GM19240 (cell line): ENCODE measurements at regions not wholly inside any gene's neighbourhood (a gene's known extent, or its start where the extent isn't known, plus 50 kb on each side); places are given as distances from the start of the nearest gene placed in this dataset.

Experiments used
- DNase-seq: peaks from one replicate; pipeline ENCODE4 v3.0.0; 2011; ENCODE audit warnings: low spot score; ENCODE audit not compliant: insufficient read length

GRCh38 chr16:80303691-80304090 lies 237.1 kb upstream of the DYNLRB2 start:
- DNase-seq: no peak

DNA sequence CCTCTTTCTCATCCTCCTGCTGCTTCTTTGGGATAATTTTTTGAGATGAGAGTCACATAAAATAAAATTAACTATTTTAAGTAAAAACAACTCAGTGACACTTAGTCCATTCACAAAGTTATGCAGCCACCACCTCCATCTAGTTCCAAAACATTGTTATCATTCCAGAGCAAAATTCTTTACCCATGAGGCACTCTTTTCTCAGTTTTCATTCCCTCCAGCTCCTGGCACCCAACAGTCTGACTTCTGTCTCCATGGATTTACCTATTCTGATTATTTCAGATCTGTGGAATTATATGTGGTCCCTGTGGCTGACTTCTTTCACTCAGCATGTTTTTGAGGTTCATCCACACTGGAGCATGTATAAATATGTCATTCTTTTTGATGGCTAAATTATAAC lies 239.9 kb upstream of the DYNLRB2 start:
- DNase-seq: no peak

- no peak for DNase-seq
These were observed 240.3 kb upstream of the DYNLRB2 start for GRCh38 chr16:80300456-80300855.

- DNase-seq: no peak
These were observed 241.4 kb upstream of the DYNLRB2 start for GRCh38 chr16:80299416-80299815.

GRCh38 chr16:80298676-80299075 lies 242.1 kb upstream of the DYNLRB2 start:
- no peak for DNase-seq

- no peak for DNase-seq
These were observed 244.8 kb upstream of the DYNLRB2 start for GRCh38 chr16:80296034-80296433.

GRCh38 chr16:80294172-80294571 lies 246.6 kb upstream of the DYNLRB2 start:
- DNase-seq: no peak

DNA sequence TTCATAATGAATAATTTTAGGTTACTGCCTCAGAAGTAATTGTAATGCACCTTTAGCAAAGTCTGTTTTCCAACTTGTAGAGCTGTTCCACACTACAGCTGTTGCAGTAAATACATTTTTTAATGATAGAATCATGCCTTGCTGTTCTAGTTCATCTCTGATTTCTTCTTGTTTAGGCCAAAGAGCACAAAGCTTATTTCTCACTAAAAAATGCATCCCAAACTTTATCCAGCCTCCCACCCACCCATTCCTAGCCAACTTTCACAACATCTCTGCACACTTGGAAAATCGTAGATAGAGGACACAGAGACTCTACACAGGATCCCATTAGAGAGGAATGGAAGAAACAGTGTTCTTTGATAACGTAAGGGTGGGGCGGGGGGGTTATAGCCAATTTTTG lies 252.2 kb upstream of the DYNLRB2 start:
- DNase-seq: no peak

GRCh38 chr16:80287674-80288073 lies 253.1 kb upstream of the DYNLRB2 start:
- no peak for DNase-seq

GRCh38 chr16:80285104-80285503 lies 255.7 kb upstream of the DYNLRB2 start:
- DNase-seq: no peak

DNA sequence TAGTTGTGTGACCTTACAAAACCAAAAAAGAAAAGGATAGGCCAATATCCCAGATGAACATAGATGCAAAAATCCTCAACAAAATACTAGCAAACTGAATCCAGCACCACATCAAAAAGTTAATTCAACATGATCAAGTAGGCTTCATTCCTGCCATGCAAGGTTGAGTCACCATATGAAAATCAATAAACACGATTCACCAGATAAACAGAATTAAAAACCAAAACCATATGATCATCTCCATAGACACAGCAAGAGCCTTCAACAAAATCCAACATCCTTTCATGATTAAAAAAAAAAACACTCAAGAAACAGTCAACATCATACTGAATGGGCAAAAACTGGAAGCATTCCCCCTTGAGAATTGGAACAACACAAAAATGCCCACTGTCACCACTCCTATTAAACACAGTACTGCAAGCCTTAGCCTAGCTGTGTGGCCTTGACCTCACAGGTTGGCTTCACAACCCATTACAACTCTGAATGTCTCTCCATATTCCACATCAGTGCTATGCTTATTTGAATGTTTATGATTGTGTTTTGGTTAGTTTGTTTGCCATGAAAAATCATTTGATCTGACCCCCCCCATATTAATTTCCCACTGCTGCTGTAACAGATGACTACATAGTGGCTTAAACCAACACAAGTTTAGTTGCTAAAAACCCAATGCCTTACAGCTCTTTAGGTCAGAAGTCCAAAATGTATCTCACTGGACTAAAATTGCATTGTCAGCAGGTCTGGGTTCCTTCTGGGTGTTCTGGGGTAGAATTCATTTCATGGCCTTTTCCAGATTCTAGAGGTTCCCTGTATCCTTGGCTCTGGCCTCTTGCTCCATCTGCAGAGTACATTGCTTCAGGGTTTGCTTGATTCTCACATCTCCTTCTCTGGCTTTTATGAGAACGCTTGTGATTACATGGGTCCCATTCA lies 257.1 kb upstream of the DYNLRB2 start:
- DNase-seq: no peak

- DNase-seq: no peak
These were observed 260.2 kb upstream of the DYNLRB2 start for GRCh38 chr16:80280557-80280956.

GRCh38 chr16:80279656-80280055 lies 261.1 kb upstream of the DYNLRB2 start:
- DNase-seq: no peak

GRCh38 chr16:80277182-80277581 lies 263.6 kb upstream of the DYNLRB2 start:
- DNase-seq: no peak

DNA sequence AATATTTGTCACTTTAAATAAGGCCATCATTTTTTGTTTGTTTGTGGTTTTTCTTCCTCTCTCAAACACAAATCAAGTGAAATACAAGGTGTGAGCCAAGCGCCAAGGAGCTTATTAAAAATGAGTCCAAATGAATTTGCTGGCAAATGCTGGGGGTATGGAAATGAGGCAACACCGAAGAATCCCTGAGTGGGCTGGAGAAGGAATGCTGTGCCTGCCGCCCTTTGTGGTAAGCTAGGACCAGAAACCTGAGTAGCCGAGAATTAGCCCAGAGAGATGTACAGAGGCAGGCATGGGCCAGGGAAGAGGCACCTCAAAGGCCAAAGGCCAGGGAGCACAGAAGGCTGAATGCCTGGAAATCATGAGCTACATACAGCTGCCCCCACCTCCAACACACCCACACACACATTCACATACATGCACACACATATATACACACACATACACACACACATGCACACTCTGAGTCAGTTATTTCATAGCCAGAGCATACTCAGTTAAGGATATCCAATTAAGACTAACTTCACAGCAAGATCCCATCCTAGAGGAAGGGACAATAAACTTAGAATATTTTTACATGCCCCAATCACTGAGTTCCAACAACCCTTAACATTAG lies 266.1 kb upstream of the DYNLRB2 start:
- no peak for DNase-seq

DNA sequence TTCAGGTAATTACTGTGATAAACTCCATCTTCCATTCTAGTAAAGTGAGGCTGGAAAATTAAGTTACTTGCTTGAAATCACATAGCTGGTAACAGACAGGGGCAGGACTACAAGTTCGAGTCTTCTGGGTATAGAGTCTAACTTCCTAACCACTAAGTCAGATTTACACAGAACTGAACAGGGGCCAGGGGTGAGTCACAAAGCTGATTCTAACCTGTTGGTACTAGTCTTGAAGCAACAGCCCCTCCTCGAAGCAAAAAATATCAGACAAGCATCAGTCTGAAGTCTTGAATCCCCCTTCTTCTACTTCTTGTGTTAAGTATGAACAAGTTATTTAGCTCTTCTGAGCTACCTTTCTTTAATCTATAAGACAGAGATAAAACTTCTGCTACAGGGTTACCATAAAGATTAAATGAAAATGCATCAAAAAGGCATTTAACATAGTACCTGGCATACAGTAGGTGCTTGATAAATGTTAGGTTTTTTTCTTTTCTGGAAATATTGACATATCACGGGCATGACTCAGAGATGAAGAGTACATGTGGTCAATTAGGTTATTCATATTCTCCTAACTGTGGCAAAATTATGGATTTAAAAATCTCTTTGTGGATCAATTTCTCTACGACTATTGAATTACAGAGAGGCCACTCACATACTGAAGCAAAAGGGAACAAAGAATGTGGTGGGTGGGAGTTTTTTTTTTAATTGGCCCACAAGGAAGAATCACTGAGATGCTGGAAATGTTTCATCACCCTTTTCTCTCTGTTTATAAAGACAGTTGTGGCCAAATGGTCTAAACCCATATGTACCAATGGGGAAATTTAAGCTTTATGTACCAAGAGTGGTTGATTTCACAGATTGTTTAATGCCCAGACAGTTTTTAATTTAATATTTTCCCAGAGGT lies 266.9 kb upstream of the DYNLRB2 start:
- DNase-seq: no peak

DNA sequence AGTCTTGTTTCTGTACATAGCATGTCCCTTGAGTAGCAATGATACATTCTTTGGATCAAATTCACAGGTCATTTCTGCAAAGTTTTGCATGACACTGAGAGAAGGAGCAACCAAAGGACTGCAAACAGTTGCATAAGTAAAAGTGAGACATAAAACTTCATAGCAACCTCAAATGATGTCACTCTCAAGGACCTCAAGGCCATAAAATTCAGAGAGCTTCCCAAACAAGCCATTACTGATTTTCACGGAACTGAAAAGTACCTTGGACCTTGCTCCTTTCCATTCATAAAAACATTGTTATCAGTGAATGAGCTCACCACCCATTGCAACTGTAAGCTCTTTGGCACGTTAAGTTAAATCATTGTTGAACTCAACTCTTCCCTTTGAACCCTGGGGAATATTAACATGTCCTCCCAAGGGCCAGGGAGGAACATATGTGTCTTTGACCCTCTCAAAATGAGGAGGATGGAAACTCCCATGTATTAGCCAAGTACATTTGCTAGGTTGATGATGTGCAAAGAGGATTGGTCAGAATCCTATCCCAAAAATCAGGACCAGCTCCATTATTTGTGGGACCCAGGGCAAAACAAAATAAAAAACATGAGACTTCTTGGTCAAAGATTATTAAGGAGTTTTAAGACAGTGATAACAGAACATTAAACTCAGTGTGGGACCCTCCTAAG lies 275.0 kb upstream of the DYNLRB2 start:
- DNase-seq: no peak

DNA sequence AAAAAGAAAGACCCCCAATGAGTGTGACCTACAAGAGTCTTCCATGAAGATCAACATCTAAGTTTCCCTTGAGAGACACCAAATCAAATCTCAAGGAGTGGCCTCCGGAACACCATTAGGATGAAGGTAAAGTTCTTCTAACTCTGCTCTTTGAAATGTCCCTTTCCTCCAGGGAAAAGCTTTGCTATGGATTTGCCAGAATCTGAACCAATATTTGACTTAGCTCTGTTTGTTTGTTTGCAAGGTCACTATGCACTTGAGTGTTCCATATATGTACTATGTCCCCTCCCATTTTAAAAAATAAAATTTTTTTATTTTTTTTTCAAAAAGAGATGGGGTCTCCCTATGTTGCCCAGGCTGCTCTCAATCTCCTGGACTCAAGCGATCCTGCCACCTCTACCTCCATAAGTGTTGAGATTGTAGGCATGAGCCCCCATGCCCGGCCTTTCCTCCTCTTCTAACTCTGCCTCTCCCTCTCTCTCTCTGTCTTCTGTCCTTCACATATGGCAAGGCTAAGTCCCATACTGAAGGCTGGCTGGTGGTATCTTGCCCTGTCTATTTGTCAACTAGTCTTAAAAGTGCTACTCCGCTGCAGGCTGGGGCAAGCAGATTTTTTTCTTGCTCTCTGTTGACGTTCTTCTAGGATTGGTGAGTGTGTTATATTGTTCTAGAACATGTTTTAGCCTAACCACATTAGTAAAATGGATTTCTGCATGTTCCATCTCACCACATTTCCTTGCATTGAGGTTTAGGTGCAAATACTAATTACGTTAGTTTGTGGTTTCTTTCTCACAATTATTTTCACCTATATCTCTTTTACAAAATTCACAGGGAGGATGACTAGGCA lies 276.7 kb upstream of the DYNLRB2 start:
- no peak for DNase-seq

DNA sequence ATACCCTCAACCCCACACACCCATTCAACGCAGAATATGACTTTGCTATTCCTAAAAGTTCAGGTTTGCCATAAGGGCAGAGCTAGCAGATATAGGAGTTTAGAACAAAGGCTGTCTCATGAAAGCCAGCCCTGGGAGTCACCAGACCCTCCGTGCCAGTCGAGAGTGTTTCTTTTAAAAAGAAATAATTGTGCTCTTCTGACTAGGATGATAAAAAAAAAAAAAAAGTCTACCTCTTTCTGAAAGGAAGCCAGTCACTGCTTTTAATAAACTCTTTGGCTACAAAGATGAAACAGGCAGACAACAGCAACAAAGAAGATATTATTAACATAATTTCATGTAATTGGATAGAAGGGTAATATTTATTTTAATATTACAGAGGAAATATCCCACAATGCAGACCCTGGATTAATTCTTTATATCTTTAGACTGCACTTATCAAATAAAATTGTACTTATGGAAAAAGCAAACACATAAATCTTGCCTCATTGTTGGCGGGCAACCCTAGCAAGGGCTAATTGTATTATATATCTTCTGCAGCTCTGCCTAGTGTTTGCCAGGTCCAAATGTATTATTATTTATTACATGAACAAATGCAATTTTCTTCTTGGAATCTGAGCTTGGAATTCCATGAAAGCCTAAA lies 277.5 kb upstream of the DYNLRB2 start:
- DNase-seq: no peak

- no peak for DNase-seq
These were observed 279.9 kb upstream of the DYNLRB2 start for GRCh38 chr16:80260906-80261311.
